HG02642 (cell line): ENCODE measurements at regions not wholly inside any gene's neighbourhood (a gene's known extent, or its start where the extent isn't known, plus 50 kb on each side); places are given as distances from the start of the nearest gene placed in this dataset.
"Not testable (repeated sequence)": the region's sequence is repeated elsewhere in the genome, so short reads cannot be mapped to it uniquely, and the experiment has no call there.

Experiments
- ATAC-seq: cut with Tn5 transposase; IDR thresholded peaks from one replicate; pipeline ENCODE4 v1.9.1; 2021; ENCODE audit warnings: mild to moderate bottlenecking; ENCODE audit not compliant: unreplicated experiment, poor library complexity

- ATAC-seq = no peak
Measured at GRCh38 chr6:145093226-145093625, 642.1 kb downstream of the EPM2A start.

- no peak for ATAC-seq
Measured at GRCh38 chr6:145096846-145097245, 638.5 kb downstream of the EPM2A start.

- not testable (repeated sequence) for ATAC-seq
Measured at GRCh38 chr6:145098127-145098526, 637.2 kb downstream of the EPM2A start.

GRCh38 chr6:145099713-145100112 is 635.6 kb downstream of the EPM2A start:
- no peak for ATAC-seq

GRCh38 chr6:145110109-145110508 is 625.2 kb downstream of the EPM2A start:
- no peak for ATAC-seq

GRCh38 chr6:145111407-145111806 is 623.9 kb downstream of the EPM2A start:
- not testable (repeated sequence) for ATAC-seq

GRCh38 chr6:145112711-145113148 is 622.6 kb downstream of the EPM2A start:
- no peak for ATAC-seq

- no peak for ATAC-seq
Measured at GRCh38 chr6:145115638-145116037, 619.7 kb downstream of the EPM2A start.

- ATAC-seq = no peak
Measured at GRCh38 chr6:145116591-145117178, 618.6 kb downstream of the EPM2A start.

- ATAC-seq = no peak
Measured at GRCh38 chr6:145118224-145118623, 617.1 kb downstream of the EPM2A start.

GRCh38 chr6:145119081-145119480 is 616.2 kb downstream of the EPM2A start:
- ATAC-seq = no peak

- no peak for ATAC-seq
Measured at GRCh38 chr6:145132709-145133108, 602.6 kb downstream of the EPM2A start.

- ATAC-seq = no peak
Measured at GRCh38 chr6:145135702-145136101, 599.6 kb downstream of the EPM2A start.

- ATAC-seq = no peak
Measured at GRCh38 chr6:145137425-145137824, 597.9 kb downstream of the EPM2A start.

GRCh38 chr6:145138469-145139139 is 596.7 kb downstream of the EPM2A start:
- no peak for ATAC-seq

GRCh38 chr6:145139140-145139850 is 596.0 kb downstream of the EPM2A start:
- no peak for ATAC-seq

- no peak for ATAC-seq
Measured at GRCh38 chr6:145139895-145140294, 595.4 kb downstream of the EPM2A start.

- no peak for ATAC-seq
Measured at GRCh38 chr6:145141572-145141971, 593.7 kb downstream of the EPM2A start.

GRCh38 chr6:145142958-145143357 is 592.4 kb downstream of the EPM2A start:
- no peak for ATAC-seq

- ATAC-seq = no peak
Measured at GRCh38 chr6:145143379-145143778, 591.9 kb downstream of the EPM2A start.

GRCh38 chr6:145147559-145147958 is 587.8 kb downstream of the EPM2A start:
- ATAC-seq = no peak
